ENCODE measurements at regions not wholly inside any gene's neighbourhood (a gene's known extent, or its start where the extent isn't known, plus 50 kb on each side); places are given as distances from the start of the nearest gene placed in this dataset.
A peak's percentile ranks its signal among the peaks of the same experiment; 100 is the strongest.

- ChIA-PET POLR2A (no interaction called here), CTCF (no interaction called here)
- no peak for DNase-seq (ENCODE audit: low read depth, low spot score)
- no peak overlapping the region for H3K4me3 ChIP-seq (ENCODE audit: low read depth, low read length)
- TF ChIP-seq CTCF (IDR thresholded peaks at IDR 0.05; ENCODE audit: insufficient read depth, low read length, missing control alignments), result no peak
These were observed 622.0 kb downstream of the TYW1 start for GRCh38 chr7:67618556-67619162.

- CTCF ChIA-PET, result no interaction called here
- no peak overlapping the region for H3K4me3 ChIP-seq (ENCODE audit: low read depth, low read length)
- DNase-seq (ENCODE audit: low read depth, low spot score), result no peak
- no peak for TF ChIP-seq CTCF (IDR thresholded peaks at IDR 0.05; ENCODE audit: insufficient read depth, low read length, missing control alignments)
- POLR2A ChIA-PET, result no interaction called here
These were observed 622.5 kb downstream of the TYW1 start for GRCh38 chr7:67619175-67619574.

GRCh38 chr7:67620216-67620933 lies 623.7 kb downstream of the TYW1 start:
- DNase-seq (ENCODE audit: low read depth, low spot score), result no peak
- no peak for TF ChIP-seq CTCF (IDR thresholded peaks at IDR 0.05; ENCODE audit: insufficient read depth, low read length, missing control alignments)
- ChIA-PET POLR2A (no interaction called here), CTCF (no interaction called here)
- H3K4me3 ChIP-seq (ENCODE audit: low read depth, low read length), result no peak overlapping the region

GRCh38 chr7:67621704-67622103 lies 625.1 kb downstream of the TYW1 start:
- ChIA-PET POLR2A (no interaction called here), CTCF (no interaction called here)
- TF ChIP-seq CTCF (IDR thresholded peaks at IDR 0.05; ENCODE audit: insufficient read depth, low read length, missing control alignments), result no peak

GRCh38 chr7:67625257-67625737 lies 628.7 kb downstream of the TYW1 start:
- peak; percentile 5 for DNase-seq (ENCODE audit: low read depth, low spot score)
- ChIA-PET CTCF (interaction anchor here (0.7 to 2.5 kb wide), 11 partner anchors 10 to 1774 kb away, joined by 3 to 16 read pairs (median 4); no protein-coding TSS in a partner anchor), POLR2A (no interaction called here)
- H3K4me3 ChIP-seq (ENCODE audit: low read depth, low read length), result peak overlapping the region; percentile 42
- TF ChIP-seq CTCF (IDR thresholded peaks at IDR 0.05; ENCODE audit: insufficient read depth, low read length, missing control alignments), result peak; percentile 91

More at GRCh38 chr7:67621704-67622103, 625.1 kb downstream of the TYW1 start:
- no peak overlapping the region for H3K4me3 ChIP-seq (ENCODE audit: low read depth, low read length)
- no peak for DNase-seq (ENCODE audit: low read depth, low spot score)

- CTCF ChIA-PET, result interaction anchor here (1.3 kb wide), 1 partner anchor 9 kb away, joined by 3 read pairs; no protein-coding TSS in a partner anchor
These were observed 634.8 kb downstream of the TYW1 start for GRCh38 chr7:67631476-67631875.

More at GRCh38 chr7:67631476-67631875, 634.8 kb downstream of the TYW1 start:
- no peak for TF ChIP-seq CTCF (IDR thresholded peaks at IDR 0.05; ENCODE audit: insufficient read depth, low read length, missing control alignments)
- POLR2A ChIA-PET, result no interaction called here
- no peak overlapping the region for H3K4me3 ChIP-seq (ENCODE audit: low read depth, low read length)
- DNase-seq (ENCODE audit: low read depth, low spot score), result no peak
